ENCODE measurements at regions not wholly inside any gene's neighbourhood (a gene's known extent, or its start where the extent isn't known, plus 50 kb on each side); places are given as distances from the start of the nearest gene placed in this dataset.
A peak's percentile ranks its signal among the peaks of the same experiment; 100 is the strongest.

DNA sequence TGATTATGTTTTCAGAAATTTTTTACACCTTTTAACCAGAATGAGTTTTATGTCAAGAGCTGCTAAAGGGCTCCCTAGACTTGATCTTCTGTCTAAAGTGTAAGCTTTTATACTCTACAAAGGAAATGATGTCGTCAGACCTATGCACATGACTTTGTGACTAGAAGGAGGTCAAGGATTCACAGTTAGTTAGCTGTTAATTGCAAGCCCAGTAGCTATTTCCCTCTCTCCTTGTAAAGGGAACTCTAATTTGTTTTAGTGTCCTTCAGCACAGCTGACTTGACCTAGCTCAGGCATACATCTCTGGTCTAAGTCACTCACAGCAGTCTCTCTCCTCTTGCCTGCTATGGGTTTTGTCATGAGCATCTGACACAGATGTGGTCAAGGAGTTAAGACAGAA, 173.5 kb upstream of the NREP start:
- Histone ChIP-seq H3K4me2 (ENCODE audit: insufficient read depth, low read length) (no peak overlapping the region), H3K27me3 (ENCODE audit: insufficient read depth, low read length) (no peaks in the 10 kb centered on the region), H3K36me3 (ENCODE audit: insufficient read depth, low read length) (no peaks in the 10 kb centered on the region), H4K20me1 (ENCODE audit: insufficient read depth, low read length) (no peaks in the 10 kb centered on the region), H3K9me3 (ENCODE audit: low read depth, low read length) (no peaks in the 10 kb centered on the region), H3K4me1 (ENCODE audit: insufficient read depth, low read length) (peaks cover 64% of the 10 kb centered on the region), H3K27ac (ENCODE audit: low read depth, low read length) (peak overlapping the region; percentile 95), H2AFZ (ENCODE audit: low read length) (no peak overlapping the region), H3K79me2 (ENCODE audit: insufficient read depth, low read length) (no peaks in the 10 kb centered on the region), H3K4me3 (ENCODE audit: insufficient read depth, low read length) (no peak overlapping the region)
- TF ChIP-seq, protein P1, sequence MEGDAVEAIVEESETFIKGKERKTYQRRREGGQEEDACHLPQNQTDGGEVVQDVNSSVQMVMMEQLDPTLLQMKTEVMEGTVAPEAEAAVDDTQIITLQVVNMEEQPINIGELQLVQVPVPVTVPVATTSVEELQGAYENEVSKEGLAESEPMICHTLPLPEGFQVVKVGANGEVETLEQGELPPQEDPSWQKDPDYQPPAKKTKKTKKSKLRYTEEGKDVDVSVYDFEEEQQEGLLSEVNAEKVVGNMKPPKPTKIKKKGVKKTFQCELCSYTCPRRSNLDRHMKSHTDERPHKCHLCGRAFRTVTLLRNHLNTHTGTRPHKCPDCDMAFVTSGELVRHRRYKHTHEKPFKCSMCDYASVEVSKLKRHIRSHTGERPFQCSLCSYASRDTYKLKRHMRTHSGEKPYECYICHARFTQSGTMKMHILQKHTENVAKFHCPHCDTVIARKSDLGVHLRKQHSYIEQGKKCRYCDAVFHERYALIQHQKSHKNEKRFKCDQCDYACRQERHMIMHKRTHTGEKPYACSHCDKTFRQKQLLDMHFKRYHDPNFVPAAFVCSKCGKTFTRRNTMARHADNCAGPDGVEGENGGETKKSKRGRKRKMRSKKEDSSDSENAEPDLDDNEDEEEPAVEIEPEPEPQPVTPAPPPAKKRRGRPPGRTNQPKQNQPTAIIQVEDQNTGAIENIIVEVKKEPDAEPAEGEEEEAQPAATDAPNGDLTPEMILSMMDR (IDR thresholded peaks at IDR 0.05; ENCODE audit: extremely low read depth, low read depth, low read length): no peak
- DNase-seq (ENCODE audit: insufficient read length, low spot score, missing footprints): no peak

DNA sequence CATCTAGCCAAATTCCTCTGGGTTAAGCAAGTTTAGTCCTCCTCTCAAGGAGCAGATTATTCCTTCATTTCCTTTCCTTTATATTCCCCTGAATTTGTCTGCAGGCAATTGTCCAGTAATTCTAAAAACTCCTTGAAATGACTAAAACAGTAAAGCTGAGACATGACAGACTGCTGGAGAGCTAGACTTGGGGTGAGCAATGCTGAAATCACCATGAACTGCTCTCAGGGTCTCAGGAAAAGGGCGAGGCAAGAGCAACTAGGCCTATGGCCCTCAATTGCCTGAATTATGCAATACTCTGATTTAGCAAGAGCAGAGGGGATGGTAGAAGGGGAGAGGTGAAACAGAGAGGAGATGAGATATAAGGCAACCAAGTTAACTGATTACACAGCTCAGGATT, 172.9 kb upstream of the NREP start:
- Histone ChIP-seq H2AFZ (ENCODE audit: low read length) (no peak overlapping the region), H3K4me1 (ENCODE audit: insufficient read depth, low read length) (peaks cover 64% of the 10 kb centered on the region), H3K79me2 (ENCODE audit: insufficient read depth, low read length) (no peaks in the 10 kb centered on the region), H3K4me3 (ENCODE audit: insufficient read depth, low read length) (no peak overlapping the region), H3K36me3 (ENCODE audit: insufficient read depth, low read length) (no peaks in the 10 kb centered on the region), H4K20me1 (ENCODE audit: insufficient read depth, low read length) (no peaks in the 10 kb centered on the region), H3K9me3 (ENCODE audit: low read depth, low read length) (no peaks in the 10 kb centered on the region), H3K4me2 (ENCODE audit: insufficient read depth, low read length) (no peak overlapping the region), H3K27me3 (ENCODE audit: insufficient read depth, low read length) (no peaks in the 10 kb centered on the region), H3K27ac (ENCODE audit: low read depth, low read length) (peak overlapping the region; percentile 95)
- DNase-seq (ENCODE audit: insufficient read length, low spot score, missing footprints): peak; percentile 43
- TF ChIP-seq, protein P1 (IDR thresholded peaks at IDR 0.05; ENCODE audit: extremely low read depth, low read depth, low read length): no peak

GRCh38 chr5:111929261-111929660, 172.3 kb upstream of the NREP start:
- TF ChIP-seq, protein P1 (IDR thresholded peaks at IDR 0.05; ENCODE audit: extremely low read depth, low read depth, low read length): no peak
- H3K4me3 ChIP-seq (ENCODE audit: insufficient read depth, low read length): no peak overlapping the region
- H2AFZ ChIP-seq (ENCODE audit: low read length): no peak overlapping the region
- no peak for DNase-seq (ENCODE audit: insufficient read length, low spot score, missing footprints)
- no peaks in the 10 kb centered on the region for H3K79me2 ChIP-seq (ENCODE audit: insufficient read depth, low read length)
- no peaks in the 10 kb centered on the region for H3K9me3 ChIP-seq (ENCODE audit: low read depth, low read length)
- peak overlapping the region; percentile 95 for H3K27ac ChIP-seq (ENCODE audit: low read depth, low read length)
- H3K27me3 ChIP-seq (ENCODE audit: insufficient read depth, low read length): no peaks in the 10 kb centered on the region
- peaks cover 64% of the 10 kb centered on the region for H3K4me1 ChIP-seq (ENCODE audit: insufficient read depth, low read length)
- H3K36me3 ChIP-seq (ENCODE audit: insufficient read depth, low read length): no peaks in the 10 kb centered on the region
- no peaks in the 10 kb centered on the region for H4K20me1 ChIP-seq (ENCODE audit: insufficient read depth, low read length)
- H3K4me2 ChIP-seq (ENCODE audit: insufficient read depth, low read length): no peak overlapping the region

- Histone ChIP-seq H3K27ac (ENCODE audit: low read depth, low read length) (peak overlapping the region; percentile 95), H3K4me3 (ENCODE audit: insufficient read depth, low read length) (no peak overlapping the region), H3K27me3 (ENCODE audit: insufficient read depth, low read length) (no peaks in the 10 kb centered on the region), H3K4me1 (ENCODE audit: insufficient read depth, low read length) (peaks cover 64% of the 10 kb centered on the region), H2AFZ (ENCODE audit: low read length) (no peak overlapping the region), H3K36me3 (ENCODE audit: insufficient read depth, low read length) (no peaks in the 10 kb centered on the region), H4K20me1 (ENCODE audit: insufficient read depth, low read length) (no peaks in the 10 kb centered on the region), H3K9me3 (ENCODE audit: low read depth, low read length) (no peaks in the 10 kb centered on the region), H3K79me2 (ENCODE audit: insufficient read depth, low read length) (no peaks in the 10 kb centered on the region), H3K4me2 (ENCODE audit: insufficient read depth, low read length) (no peak overlapping the region)
- DNase-seq (ENCODE audit: insufficient read length, low spot score, missing footprints): no peak
- TF ChIP-seq, protein P1 (IDR thresholded peaks at IDR 0.05; ENCODE audit: extremely low read depth, low read depth, low read length): no peak
Measured at GRCh38 chr5:111928511-111928910, 171.5 kb upstream of the NREP start.
